ENCODE measurements at regions not wholly inside any gene's neighbourhood (a gene's known extent, or its start where the extent isn't known, plus 50 kb on each side); places are given as distances from the start of the nearest gene placed in this dataset.

DNA sequence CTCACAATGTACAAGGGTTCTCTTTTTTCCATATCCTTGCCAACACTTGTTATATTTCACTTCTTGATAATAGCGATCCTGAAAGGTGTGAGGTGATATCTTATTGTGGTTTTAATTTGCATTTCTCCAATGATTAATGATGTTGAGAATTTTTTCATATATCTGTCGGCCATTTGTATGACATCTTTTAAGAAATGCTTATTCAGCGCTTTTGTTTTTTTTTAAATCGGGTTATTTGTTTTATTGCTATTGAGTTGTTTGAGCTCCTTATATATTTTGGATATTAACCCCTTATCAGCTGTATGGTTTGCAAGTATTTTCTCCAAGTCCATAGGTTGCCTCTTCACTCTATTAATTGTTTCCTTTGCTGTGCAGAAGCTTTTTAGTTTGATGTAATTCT lies 218.8 kb downstream of the MTERF1 start:
- H3K27ac ChIP-seq (ENCODE audit: low read length) = no peak overlapping the region
- H3K36me3 ChIP-seq (ENCODE audit: control insufficient read depth, insufficient read depth, low read length) = no peaks in the 10 kb centered on the region
- H3K27me3 ChIP-seq (ENCODE audit: control insufficient read depth, insufficient read depth, low read length) = no peaks in the 10 kb centered on the region
- no peak overlapping the region for H3K4me3 ChIP-seq (ENCODE audit: low read length)
- no peak for DNase-seq
- no peaks in the 10 kb centered on the region for H3K4me1 ChIP-seq (ENCODE audit: control insufficient read depth, insufficient read depth, low read length)
- WGBS (ENCODE audit: insufficient coverage, low lambda C conversion rate) = 80% methylated on average over 1 of the region's 4 CpGs
- no peaks in the 10 kb centered on the region for H3K9me3 ChIP-seq (ENCODE audit: control insufficient read depth, low read depth, low read length)

DNA sequence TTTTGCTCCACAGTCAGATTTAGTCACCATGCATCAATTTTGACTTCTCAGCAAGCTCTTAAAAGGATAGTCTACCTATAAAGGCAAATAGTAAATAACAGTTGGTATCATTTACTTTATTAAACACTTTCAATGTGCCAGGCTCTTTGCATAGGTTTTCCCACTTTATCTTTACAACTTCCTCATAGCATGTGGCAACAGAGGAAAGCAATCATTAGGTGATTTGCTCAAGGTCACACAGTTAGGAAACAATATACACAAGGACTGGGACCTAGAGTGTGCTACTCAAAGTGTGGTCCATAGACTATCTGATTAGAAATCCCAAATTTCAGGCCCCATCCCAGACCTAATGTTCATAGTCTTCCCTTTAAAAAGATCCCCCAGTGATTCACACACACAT lies 212.3 kb downstream of the MTERF1 start:
- no peak overlapping the region for H3K27ac ChIP-seq (ENCODE audit: low read length)
- no peak overlapping the region for H3K4me3 ChIP-seq (ENCODE audit: low read length)
- peak in 1 of 2 donors; percentile 34 for DNase-seq
- H3K27me3 ChIP-seq (ENCODE audit: control insufficient read depth, insufficient read depth, low read length) = no peaks in the 10 kb centered on the region
- H3K9me3 ChIP-seq (ENCODE audit: control insufficient read depth, low read depth, low read length) = no peaks in the 10 kb centered on the region
- H3K36me3 ChIP-seq (ENCODE audit: control insufficient read depth, insufficient read depth, low read length) = no peaks in the 10 kb centered on the region
- no peaks in the 10 kb centered on the region for H3K4me1 ChIP-seq (ENCODE audit: control insufficient read depth, insufficient read depth, low read length)

DNA sequence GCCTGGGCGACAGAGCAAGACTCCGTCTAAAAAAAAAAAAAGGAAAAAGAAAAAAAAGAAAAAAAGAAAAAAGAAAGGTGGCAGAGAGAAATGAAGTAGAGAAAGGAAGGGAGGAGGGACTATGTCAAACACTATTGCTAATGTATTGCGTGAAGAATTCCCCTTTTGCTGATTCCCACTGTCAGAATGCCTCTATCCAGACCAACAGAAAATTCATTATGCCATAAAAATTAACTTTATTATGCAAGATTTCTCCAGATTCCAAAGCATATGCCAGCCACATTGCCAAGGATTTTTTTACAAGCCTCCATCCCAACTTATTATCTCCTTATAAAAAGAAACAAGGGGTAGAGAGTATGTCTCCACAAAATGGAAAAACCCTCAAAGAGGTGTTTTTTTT lies 209.3 kb downstream of the MTERF1 start:
- Histone ChIP-seq H3K27ac (ENCODE audit: low read length) (no peak overlapping the region), H3K36me3 (ENCODE audit: control insufficient read depth, insufficient read depth, low read length) (no peaks in the 10 kb centered on the region), H3K4me3 (ENCODE audit: low read length) (no peak overlapping the region), H3K4me1 (ENCODE audit: control insufficient read depth, insufficient read depth, low read length) (no peaks in the 10 kb centered on the region), H3K9me3 (ENCODE audit: control insufficient read depth, low read depth, low read length) (no peaks in the 10 kb centered on the region), H3K27me3 (ENCODE audit: control insufficient read depth, insufficient read depth, low read length) (no peaks in the 10 kb centered on the region)
- DNase-seq = no peak
- 100% methylated on average over 1 of the region's 3 CpGs for WGBS (ENCODE audit: insufficient coverage, low lambda C conversion rate)

DNA sequence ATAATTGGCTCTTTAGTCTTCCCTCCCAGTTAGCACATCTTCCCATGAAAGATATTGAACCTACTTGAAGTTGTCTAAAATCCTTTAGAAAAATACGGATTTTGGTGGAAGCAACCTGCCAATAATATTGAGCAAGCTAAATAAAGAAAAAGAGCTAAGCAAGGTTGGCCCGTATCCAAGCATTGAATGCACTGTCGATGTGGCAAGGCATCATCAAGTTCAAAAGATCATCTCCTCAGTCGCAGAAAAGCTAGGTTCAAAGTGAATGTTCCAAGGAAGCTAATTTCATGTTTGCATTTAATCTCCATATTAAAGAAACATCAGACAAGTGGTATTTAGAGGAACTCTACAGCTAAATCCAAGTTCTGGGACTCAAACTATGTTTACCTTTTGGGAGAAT lies 206.0 kb downstream of the MTERF1 start:
- WGBS (ENCODE audit: insufficient coverage, low lambda C conversion rate) = 100% methylated on average over 2 of the region's 4 CpGs
- no peaks in the 10 kb centered on the region for H3K36me3 ChIP-seq (ENCODE audit: control insufficient read depth, insufficient read depth, low read length)
- H3K4me1 ChIP-seq (ENCODE audit: control insufficient read depth, insufficient read depth, low read length) = no peaks in the 10 kb centered on the region
- no peaks in the 10 kb centered on the region for H3K27me3 ChIP-seq (ENCODE audit: control insufficient read depth, insufficient read depth, low read length)
- no peaks in the 10 kb centered on the region for H3K9me3 ChIP-seq (ENCODE audit: control insufficient read depth, low read depth, low read length)
- DNase-seq = no peak
- H3K4me3 ChIP-seq (ENCODE audit: low read length) = no peak overlapping the region
- H3K27ac ChIP-seq (ENCODE audit: low read length) = no peak overlapping the region

DNA sequence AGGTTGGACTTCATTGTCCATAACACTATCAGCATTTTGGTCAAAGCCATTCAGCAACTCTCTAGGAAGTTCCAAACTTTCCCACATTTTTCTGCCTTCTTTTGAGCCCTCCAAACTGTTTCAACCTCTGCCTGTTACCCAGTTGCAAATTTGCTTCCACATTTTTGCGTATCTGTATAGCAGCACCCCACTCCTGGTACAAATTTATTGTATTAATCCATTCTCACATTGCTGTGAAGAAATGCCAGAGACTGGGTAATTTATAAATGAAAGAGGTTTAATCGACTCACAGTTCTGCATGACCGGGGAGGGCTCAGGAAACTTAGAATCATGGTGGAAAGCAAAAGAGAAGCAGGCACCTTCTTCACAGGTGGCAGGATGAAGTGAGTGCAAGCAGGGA lies 198.8 kb downstream of the MTERF1 start:
- Histone ChIP-seq H3K4me3 (ENCODE audit: low read length) (no peak overlapping the region), H3K4me1 (ENCODE audit: control insufficient read depth, insufficient read depth, low read length) (no peaks in the 10 kb centered on the region), H3K9me3 (ENCODE audit: control insufficient read depth, low read depth, low read length) (no peaks in the 10 kb centered on the region), H3K27ac (ENCODE audit: low read length) (no peak overlapping the region), H3K27me3 (ENCODE audit: control insufficient read depth, insufficient read depth, low read length) (no peaks in the 10 kb centered on the region), H3K36me3 (ENCODE audit: control insufficient read depth, insufficient read depth, low read length) (no peaks in the 10 kb centered on the region)
- DNase-seq = no peak
- 100% methylated on average over 1 of the region's 3 CpGs for WGBS (ENCODE audit: insufficient coverage, low lambda C conversion rate)

DNA sequence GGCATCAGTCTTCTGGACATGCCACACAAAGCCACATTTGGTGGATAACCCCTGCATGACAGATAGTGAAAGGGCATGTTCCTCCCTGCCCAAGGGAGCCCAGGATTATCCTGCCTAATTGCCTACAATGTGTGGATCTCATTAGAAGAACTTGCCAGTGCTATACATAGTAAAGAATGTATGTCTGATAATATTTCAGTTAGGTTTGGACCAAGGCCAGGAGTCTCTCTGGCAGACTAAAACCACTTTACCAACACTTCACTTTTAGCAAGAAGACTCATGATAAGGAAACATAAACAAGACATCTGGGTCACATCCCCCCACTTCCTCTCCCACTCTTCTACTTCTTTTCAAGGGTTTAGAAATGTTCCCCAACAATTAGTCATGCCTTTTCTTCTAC lies 196.7 kb downstream of the MTERF1 start:
- Histone ChIP-seq H3K9me3 (ENCODE audit: control insufficient read depth, low read depth, low read length) (no peaks in the 10 kb centered on the region), H3K4me1 (ENCODE audit: control insufficient read depth, insufficient read depth, low read length) (no peaks in the 10 kb centered on the region), H3K27me3 (ENCODE audit: control insufficient read depth, insufficient read depth, low read length) (no peaks in the 10 kb centered on the region), H3K36me3 (ENCODE audit: control insufficient read depth, insufficient read depth, low read length) (no peaks in the 10 kb centered on the region), H3K4me3 (ENCODE audit: low read length) (no peak overlapping the region), H3K27ac (ENCODE audit: low read length) (no peak overlapping the region)
- DNase-seq = no peak

DNA sequence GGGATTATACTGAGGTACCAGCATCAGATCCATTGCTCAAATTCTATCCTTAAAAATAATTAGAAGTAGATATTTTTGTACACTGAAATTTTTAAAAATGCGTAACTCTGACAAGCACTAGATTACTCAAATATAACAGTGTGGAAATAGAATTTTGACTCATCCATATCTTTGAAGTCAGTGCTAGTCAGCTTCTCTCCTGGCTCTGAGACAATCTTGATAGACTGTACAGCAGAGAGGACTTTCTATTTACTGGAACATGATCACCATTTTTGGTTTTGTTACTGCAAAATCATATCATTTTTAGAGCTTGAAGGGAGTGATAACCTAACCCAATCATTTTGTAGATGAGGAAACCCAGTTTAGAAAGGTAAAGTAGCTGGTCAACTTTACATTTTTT lies 195.0 kb downstream of the MTERF1 start:
- no peak for DNase-seq
- Histone ChIP-seq H3K36me3 (ENCODE audit: control insufficient read depth, insufficient read depth, low read length) (no peaks in the 10 kb centered on the region), H3K27ac (ENCODE audit: low read length) (no peak overlapping the region), H3K27me3 (ENCODE audit: control insufficient read depth, insufficient read depth, low read length) (no peaks in the 10 kb centered on the region), H3K9me3 (ENCODE audit: control insufficient read depth, low read depth, low read length) (no peaks in the 10 kb centered on the region), H3K4me1 (ENCODE audit: control insufficient read depth, insufficient read depth, low read length) (no peaks in the 10 kb centered on the region), H3K4me3 (ENCODE audit: low read length) (no peak overlapping the region)
- WGBS (ENCODE audit: insufficient coverage, low lambda C conversion rate) = no CpG with 5 or more reads among the region's 1 CpG

DNA sequence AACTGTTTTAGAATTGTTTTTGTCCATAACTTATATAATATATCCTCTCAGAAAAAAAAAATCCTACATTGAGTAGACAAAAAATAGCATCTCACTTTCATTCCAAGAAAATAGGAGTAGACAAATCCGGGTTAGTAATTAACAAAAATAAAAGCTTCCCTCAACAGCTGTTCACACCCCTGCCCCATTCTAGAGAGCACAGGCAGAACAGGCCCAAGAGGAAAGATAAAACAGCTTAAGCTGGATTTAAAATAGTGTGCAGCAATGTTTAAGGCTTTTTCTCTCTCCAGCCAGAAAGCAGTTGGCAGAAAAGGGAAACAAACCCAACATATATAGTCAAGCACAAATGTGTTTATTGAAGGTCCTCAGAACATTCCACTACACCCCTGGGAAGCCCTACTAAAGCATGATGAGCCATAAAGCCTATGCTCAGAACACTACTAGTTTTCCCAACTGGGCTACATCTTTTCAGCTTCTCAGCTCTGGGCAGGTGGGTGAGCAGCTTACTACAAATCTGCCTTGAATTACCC lies 189.9 kb downstream of the MTERF1 start:
- no peaks in the 10 kb centered on the region for H3K9me3 ChIP-seq (ENCODE audit: control insufficient read depth, low read depth, low read length)
- no peaks in the 10 kb centered on the region for H3K36me3 ChIP-seq (ENCODE audit: control insufficient read depth, insufficient read depth, low read length)
- no peak overlapping the region for H3K27ac ChIP-seq (ENCODE audit: low read length)
- no peaks in the 10 kb centered on the region for H3K27me3 ChIP-seq (ENCODE audit: control insufficient read depth, insufficient read depth, low read length)
- whole genome bisulfite sequencing (ENCODE audit: insufficient coverage, low lambda C conversion rate) = 100% methylated on average over 1 of the region's 1 CpG
- no peak for DNase-seq
- no peaks in the 10 kb centered on the region for H3K4me1 ChIP-seq (ENCODE audit: control insufficient read depth, insufficient read depth, low read length)
- no peak overlapping the region for H3K4me3 ChIP-seq (ENCODE audit: low read length)

DNA sequence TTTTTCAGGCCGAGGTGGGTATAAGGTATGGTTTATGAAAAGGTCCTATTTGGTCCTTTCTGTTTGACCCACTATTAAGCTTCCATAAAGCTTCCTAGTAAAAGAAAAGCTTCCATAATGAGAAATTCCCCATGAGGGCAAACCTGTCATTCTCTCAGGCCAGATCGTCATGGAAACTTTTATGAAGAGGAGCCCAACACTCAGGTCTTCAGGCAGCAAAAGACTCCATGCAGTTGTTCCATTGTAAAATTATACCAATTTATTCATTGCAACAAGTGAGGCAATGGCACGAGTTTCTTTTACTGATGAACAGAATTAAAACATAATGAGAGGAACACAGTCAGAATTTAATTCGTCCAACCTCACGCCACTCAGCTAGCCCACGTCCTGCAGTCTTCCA lies 188.6 kb downstream of the MTERF1 start:
- no peak overlapping the region for H3K4me3 ChIP-seq (ENCODE audit: low read length)
- H3K9me3 ChIP-seq (ENCODE audit: control insufficient read depth, low read depth, low read length) = no peaks in the 10 kb centered on the region
- H3K27me3 ChIP-seq (ENCODE audit: control insufficient read depth, insufficient read depth, low read length) = no peaks in the 10 kb centered on the region
- H3K27ac ChIP-seq (ENCODE audit: low read length) = no peak overlapping the region
- no peaks in the 10 kb centered on the region for H3K36me3 ChIP-seq (ENCODE audit: control insufficient read depth, insufficient read depth, low read length)
- no peaks in the 10 kb centered on the region for H3K4me1 ChIP-seq (ENCODE audit: control insufficient read depth, insufficient read depth, low read length)
- 100% methylated on average over 3 of the region's 6 CpGs for WGBS (ENCODE audit: insufficient coverage, low lambda C conversion rate)
- DNase-seq = no peak

DNA sequence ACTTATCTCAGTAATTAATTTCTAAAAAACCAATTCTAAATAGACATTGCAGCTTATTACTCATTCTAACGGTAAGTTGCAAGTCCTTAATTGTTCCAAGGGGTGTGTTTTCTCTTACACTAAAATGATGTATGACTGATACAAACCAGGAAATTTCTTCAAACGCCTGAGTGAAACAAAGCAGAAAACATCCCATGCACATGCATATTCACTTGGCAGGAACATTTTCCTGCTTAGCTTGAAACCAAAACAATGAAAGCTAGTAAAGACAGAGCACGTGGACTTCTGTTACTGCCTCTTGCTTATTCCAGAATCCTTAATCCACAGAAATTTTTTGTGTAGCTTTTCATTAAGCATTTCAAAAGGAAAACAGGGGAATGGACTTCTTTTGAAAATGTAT lies 187.7 kb downstream of the MTERF1 start:
- WGBS (ENCODE audit: insufficient coverage, low lambda C conversion rate) = no CpG with 5 or more reads among the region's 3 CpGs
- Histone ChIP-seq H3K27ac (ENCODE audit: low read length) (no peak overlapping the region), H3K4me1 (ENCODE audit: control insufficient read depth, insufficient read depth, low read length) (no peaks in the 10 kb centered on the region)

DNA sequence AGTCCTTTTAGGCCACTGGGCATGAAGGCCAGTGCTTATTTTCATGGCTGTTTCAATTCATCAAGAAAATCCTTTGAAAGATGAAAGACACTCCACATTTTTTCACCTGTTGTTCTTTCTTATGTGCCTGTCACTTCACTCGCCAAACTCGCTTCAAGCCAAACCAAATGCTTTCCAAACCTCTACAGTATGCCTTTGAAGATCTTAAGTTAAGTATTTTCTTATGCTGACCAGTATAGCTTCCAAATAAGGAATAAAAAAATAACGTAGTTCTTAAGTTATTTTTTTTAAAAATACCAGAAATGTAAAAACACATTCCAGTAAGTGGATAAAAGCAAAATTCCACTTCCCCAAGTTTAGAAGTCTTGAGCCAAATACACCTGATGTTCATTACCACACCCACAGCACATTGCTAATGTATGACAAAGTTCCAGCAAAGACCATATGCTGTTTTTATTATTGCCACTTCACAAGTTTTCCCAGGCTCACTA lies 186.1 kb downstream of the MTERF1 start:
- no peak overlapping the region for H3K27ac ChIP-seq (ENCODE audit: low read length)
- WGBS (ENCODE audit: insufficient coverage, low lambda C conversion rate) = 100% methylated on average over 3 of the region's 3 CpGs

More for the DNA sequence above, 187.7 kb downstream of the MTERF1 start:
- no peak overlapping the region for H3K4me3 ChIP-seq (ENCODE audit: low read length)
- no peak for DNase-seq
- no peaks in the 10 kb centered on the region for H3K36me3 ChIP-seq (ENCODE audit: control insufficient read depth, insufficient read depth, low read length)
- H3K27me3 ChIP-seq (ENCODE audit: control insufficient read depth, insufficient read depth, low read length) = no peaks in the 10 kb centered on the region
- H3K9me3 ChIP-seq (ENCODE audit: control insufficient read depth, low read depth, low read length) = no peaks in the 10 kb centered on the region

More for the DNA sequence above, 186.1 kb downstream of the MTERF1 start:
- Histone ChIP-seq H3K27me3 (ENCODE audit: control insufficient read depth, insufficient read depth, low read length) (no peaks in the 10 kb centered on the region), H3K4me1 (ENCODE audit: control insufficient read depth, insufficient read depth, low read length) (no peaks in the 10 kb centered on the region), H3K36me3 (ENCODE audit: control insufficient read depth, insufficient read depth, low read length) (no peaks in the 10 kb centered on the region), H3K4me3 (ENCODE audit: low read length) (no peak overlapping the region), H3K9me3 (ENCODE audit: control insufficient read depth, low read depth, low read length) (peaks cover 9% of the 10 kb centered on the region)
- DNase-seq = no peak
